NOMO-1 treated with dmso at 0.1 percent for 144 hours (cell line): ENCODE measurements at regions not wholly inside any gene's neighbourhood (a gene's known extent, or its start where the extent isn't known, plus 50 kb on each side); places are given as distances from the start of the nearest gene placed in this dataset.

Experiments
- DNase-seq: peaks from one replicate; lab custom pipeline; 2025; ENCODE audit not compliant: unreplicated experiment; lab: John Stamatoyannopoulos, UW

- no peak for DNase-seq
Observed at GRCh38 chr4:54929459-54929858, 195.9 kb downstream of the KDR start.

DNA sequence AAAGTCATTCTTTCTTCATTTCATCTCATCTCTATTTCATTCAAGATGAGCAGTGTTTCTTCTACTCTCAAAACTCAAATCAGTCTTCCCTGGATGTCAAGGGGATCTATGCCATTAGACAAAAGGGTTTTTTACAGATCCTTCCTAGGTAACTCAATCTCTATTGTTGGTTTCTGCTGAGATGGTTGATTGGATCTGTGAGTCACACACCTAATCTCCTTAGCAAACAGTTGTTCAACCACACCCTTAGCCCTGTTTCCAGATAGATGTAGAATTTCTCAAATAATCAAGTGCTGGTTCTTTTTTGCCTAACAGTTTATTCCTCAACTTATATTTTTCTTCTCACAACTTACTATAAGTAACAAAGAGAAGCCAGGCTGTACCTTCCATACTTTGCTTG is 200.5 kb downstream of the KDR start:
- no peak for DNase-seq

- DNase-seq = no peak
Observed at GRCh38 chr4:54915276-54915675, 210.1 kb downstream of the KDR start.

- no peak for DNase-seq
Observed at GRCh38 chr4:54914781-54915180, 210.6 kb downstream of the KDR start.

DNA sequence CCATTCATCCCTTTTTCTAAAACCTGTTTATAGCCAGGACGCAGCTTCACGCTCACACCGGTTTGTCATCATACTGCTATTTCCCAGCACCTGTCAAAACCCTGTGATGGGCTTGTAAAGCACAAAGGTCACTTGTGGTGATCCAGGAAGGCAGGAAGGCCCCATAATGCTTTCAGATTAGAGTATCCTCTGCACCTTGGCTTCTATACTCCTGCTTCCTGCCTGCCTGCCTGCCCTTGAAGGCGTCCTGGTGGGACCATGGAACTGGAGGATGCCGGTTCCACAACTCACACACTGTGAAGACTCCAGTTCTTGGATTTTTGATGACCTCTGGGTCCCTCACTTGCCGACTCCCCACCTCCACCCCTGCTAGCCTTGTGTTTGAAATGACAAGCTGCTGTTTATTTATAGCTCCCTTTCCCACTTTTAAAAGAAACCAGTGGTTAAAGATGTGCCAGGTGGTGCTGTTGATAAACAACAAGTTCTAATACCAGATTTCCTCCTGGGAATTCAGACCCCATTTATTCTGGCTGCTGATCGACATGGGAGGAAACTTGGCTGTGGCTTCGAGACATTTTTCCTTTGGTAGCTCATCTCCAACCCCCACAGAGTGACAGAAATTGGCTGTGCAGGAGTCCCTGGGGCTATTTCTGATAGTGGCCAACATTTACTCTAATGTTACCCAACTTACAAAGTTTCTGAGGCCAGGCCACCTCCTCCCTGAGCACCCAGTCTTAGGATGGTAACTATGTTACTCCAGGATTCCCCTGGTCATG is 211.5 kb downstream of the KDR start:
- no peak for DNase-seq

GRCh38 chr4:54912155-54912554 is 213.2 kb downstream of the KDR start:
- DNase-seq = no peak

GRCh38 chr4:54909961-54910360 is 215.4 kb downstream of the KDR start:
- DNase-seq = no peak

- DNase-seq = no peak
Observed at GRCh38 chr4:54908763-54909162, 216.6 kb downstream of the KDR start.

- no peak for DNase-seq
Observed at GRCh38 chr4:54904953-54905352, 220.4 kb downstream of the KDR start.

GRCh38 chr4:54902976-54903375 is 222.4 kb downstream of the KDR start:
- DNase-seq = no peak

DNA sequence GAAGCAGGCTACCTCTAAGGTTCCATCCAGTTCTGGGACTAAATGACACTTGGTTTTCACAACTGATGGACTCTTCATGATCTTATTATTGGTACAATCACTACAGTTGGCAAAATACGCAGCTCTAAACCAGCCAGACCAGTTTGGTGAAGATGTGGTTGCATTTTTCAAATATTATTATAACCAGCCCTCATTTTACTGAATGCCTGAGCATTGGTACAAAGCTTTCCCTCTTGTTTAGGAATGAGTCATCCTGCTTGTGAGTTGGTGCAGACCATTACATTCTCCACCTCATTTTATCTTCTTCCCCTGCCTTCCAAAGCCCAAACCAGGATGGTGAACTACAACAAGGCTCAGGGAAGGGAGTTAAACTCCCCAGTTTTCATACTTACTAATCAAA is 223.1 kb downstream of the KDR start:
- DNase-seq = no peak

DNA sequence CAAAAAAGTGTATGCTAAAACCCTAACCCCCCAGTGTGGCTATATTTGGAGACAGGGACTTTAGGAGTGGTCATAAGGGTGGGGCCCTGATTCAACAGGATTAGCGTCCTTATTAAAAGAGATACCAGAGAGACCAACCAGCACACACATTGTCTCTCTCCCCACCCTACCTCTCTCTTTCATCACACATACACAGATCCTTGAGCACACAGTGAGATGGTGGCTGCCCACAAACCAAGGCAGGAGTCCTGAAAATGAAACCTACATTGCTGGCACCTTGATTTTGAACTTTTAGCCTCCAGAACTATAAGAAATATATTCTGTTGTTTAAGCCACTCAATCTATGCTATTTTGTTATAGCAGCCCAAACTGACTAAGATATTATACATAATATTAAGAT is 224.2 kb downstream of the KDR start:
- no peak for DNase-seq

DNA sequence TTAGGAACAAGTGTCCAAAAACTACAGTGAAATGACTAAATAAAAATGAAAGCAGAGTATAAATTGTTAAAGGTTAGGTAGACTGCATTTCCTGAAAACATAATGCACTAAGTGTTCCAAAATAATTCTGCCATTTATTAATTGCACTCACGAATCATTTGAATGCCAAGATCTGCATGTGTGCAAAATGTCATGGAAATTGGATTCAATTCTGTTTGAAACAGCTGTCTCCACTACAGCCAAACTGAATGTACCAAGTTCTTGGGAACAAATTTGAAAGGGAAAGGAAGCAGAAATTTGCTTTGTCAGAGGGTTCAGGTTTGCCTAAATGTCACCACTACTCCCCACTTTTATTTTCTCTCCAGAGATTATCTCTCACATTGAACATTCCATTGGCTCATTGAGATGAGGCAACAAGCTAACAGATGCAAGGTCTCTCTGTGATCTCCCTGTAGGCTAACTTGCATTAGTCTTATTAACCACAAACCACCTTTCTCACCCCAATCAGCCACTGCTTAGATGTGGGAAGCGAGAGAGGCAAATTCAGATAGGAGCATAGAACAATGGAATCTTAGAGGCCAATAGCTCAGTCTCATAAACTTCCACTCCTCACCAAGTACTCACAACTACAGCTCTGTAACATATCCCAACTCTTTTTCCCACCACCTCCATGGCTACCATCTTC is 226.6 kb downstream of the KDR start:
- no peak for DNase-seq

DNA sequence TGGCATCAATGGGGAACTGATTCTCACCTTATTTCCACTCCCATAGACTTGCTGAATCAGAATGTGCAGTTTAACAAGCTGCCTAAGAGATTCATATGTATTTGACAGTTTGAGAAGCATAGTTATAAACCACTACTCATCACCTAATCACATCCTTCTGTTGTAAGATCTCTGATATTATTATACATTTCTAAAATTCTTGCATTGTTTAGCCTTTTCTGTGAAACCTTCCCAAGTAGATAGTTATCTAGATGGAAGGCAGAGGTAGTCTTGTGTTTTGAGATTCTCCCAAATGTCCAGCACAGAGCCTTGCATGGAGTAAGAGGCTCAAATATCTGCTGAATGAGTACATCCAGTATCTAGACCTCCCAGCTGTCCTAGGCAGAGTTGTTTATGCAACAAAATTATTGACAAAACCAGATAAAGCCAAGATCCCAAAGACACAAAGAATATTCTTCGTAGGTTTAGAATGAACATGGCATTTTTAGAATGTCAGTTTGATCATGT is 227.3 kb downstream of the KDR start:
- DNase-seq = no peak

DNA sequence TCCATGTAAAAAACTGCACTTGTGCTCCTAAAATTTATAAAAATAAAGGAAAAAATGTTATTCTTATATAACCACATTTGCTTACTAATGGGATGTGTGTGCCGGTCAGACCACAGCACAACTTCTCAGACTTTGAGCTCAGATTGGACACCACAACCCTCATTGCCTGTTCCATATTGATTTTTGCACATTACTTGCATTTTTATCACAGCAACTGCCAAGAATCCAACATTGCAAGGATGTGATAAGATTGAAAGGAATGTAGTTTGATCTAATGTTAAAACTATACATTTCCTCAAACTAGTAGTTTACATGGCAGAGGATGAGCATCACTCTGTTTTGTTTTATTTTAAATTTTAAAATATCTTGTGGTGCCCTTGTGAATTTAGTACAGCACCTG is 227.8 kb downstream of the KDR start:
- DNase-seq = no peak

GRCh38 chr4:54882616-54883015 is 224.9 kb downstream of the KIT start:
- DNase-seq = no peak

DNA sequence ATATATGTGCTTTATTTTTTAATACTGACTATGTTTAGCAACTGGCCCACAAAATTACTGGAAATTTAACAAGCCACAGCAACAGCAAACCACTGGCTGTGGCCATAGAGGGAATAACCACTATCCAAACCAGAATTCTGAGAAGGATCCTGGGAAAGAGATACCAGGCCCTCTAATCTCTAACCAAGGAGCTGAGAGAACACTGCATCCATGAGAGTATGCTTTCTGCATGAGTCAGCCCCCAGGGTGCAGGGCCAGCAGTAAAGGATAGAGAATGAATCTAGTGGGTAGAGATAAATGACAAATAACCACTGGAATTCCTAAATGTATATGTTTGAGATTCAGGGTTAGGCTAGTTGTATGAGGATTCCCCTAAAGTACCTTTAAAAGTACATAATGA is 221.8 kb downstream of the KIT start:
- DNase-seq = no peak

- no peak for DNase-seq
Observed at GRCh38 chr4:54877006-54877405, 219.2 kb downstream of the KIT start.

- no peak for DNase-seq
Observed at GRCh38 chr4:54872261-54872660, 214.5 kb downstream of the KIT start.

- DNase-seq = no peak
Observed at GRCh38 chr4:54863571-54864255, 206.0 kb downstream of the KIT start.

- DNase-seq = no peak
Observed at GRCh38 chr4:54861201-54861600, 203.4 kb downstream of the KIT start.
